Tibial artery (tissue), 4 donors: ENCODE measurements at regions not wholly inside any gene's neighbourhood (a gene's known extent, or its start where the extent isn't known, plus 50 kb on each side); places are given as distances from the start of the nearest gene placed in this dataset.

Experiments used
- DNase-seq, 2 donors: peaks; one replicate each; pipeline ENCODE4 v3.0.0-alpha.2; 2019
- H3K27ac ChIP-seq, 2 donors: fragments of 200-600 bp; sonication (generic) in 1 of 2; 1 replicate in 1 of 2; 2 replicates in 1 of 2; pipeline ENCODE4 v1.5.1; 2018 to 2019; ENCODE audit warnings: mild to moderate bottlenecking in 1 of 2
- H3K27me3 ChIP-seq, 2 donors: fragments of 200-600 bp; sonication (generic) in 1 of 2; one replicate each; pipeline versions ENCODE4 v1.5.1 to v1.6.0; 2016 to 2019
- H3K36me3 ChIP-seq, 3 donors: fragments of 200-600 bp; sonication (generic) in 2 of 3; one replicate each; pipeline ENCODE4 v1.5.1; 2016 to 2019; ENCODE audit warnings: mild to moderate bottlenecking in 2 of 3
- H3K4me1 ChIP-seq, 4 donors: fragments of 200-600 bp; sonication (generic) in 2 of 4; 1 replicate in 3 of 4; 2 replicates in 1 of 4; pipeline ENCODE4 v1.5.1; 2016 to 2019
- H3K4me3 ChIP-seq, 2 donors: fragments of 200-600 bp; sonication (generic) in 1 of 2; 1 replicate in 1 of 2; 2 replicates in 1 of 2; pipeline ENCODE4 v1.5.1; 2018 to 2019; ENCODE audit warnings: mild to moderate bottlenecking in 2 of 2
- H3K9me3 ChIP-seq, 3 donors: fragments of 200-600 bp; sonication (generic) in 1 of 3; one replicate each; pipeline ENCODE4 v1.5.1; 2016 to 2019
- CTCF ChIP-seq, 2 experiments: fragments of 200-600 bp in 1 of 2; fragments of 450-650 bp in 1 of 2; IDR thresholded peaks; one replicate each; pipeline ENCODE4 v1.5.1; 2017 to 2019; ENCODE audit warnings: antibody characterized with exemption in 2 of 2, mild to moderate bottlenecking in 1 of 2, moderate library complexity in 1 of 2
- intact Hi-C: fragments of 100-400 bp; cut with DNase I; formaldehyde crosslinking; loops from one replicate; pipeline ENCODE4 v1.15.0; 2023; ENCODE audit warnings: low total_unique reads

DNA sequence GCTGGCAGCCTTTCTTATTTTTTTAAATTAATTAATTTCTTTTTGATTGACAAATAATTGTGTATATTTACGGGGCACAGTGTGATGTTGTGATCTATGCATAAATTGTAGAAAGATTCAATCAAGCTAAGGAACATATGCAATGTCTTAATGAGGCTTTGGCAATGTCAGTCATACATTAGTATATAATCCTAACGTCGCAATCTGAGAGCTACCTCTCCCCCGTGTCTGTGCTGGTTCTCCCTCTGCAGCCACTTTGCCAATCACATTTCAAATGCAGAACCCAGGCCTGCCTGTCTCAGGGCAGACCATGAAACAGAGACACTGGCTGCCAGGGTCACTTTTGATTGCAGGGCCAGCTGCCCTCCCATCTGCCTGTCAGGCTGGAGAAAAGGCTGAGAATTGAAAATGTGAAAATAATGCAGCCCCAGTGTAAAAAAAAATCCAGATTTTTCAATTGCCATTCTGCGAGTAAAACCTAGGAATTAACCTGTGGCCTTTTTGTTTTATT lies 56.3 kb downstream of the SLC24A2 start:
- no peaks in the 10 kb centered on the region for H3K4me1 ChIP-seq
- no peaks in the 10 kb centered on the region for H3K36me3 ChIP-seq
- no peaks in the 10 kb centered on the region for H3K9me3 ChIP-seq
- DNase-seq, result no peak
- no peak for TF ChIP-seq CTCF (IDR thresholded peaks at IDR 0.05)
- intact Hi-C loops, result no loop called here
- H3K4me3 ChIP-seq, result no peak overlapping the region
- no peak overlapping the region for H3K27ac ChIP-seq
- no peaks in the 10 kb centered on the region for H3K27me3 ChIP-seq

DNA sequence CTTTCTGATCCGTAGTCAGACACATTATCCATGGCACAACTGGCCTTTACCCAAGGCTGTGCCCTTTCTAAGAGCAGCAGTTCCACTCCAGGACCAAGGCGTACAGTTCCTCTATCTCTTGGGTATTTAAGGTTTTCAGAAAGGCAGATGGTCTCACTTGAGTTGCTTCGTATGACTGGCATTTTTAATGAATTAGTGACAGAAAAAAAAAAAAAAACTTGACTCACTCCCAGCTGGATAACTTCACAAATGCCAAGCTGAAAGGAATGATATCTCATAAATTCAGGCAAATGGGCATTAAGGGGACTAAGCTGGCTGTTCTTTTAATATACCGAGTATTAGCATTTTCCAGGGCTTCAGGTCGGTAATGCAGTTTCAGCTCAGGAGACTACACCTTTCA lies 60.7 kb downstream of the SLC24A2 start:
- no peaks in the 10 kb centered on the region for H3K27me3 ChIP-seq
- intact Hi-C loops, result no loop called here
- H3K9me3 ChIP-seq, result no peaks in the 10 kb centered on the region
- no peak overlapping the region for H3K4me3 ChIP-seq
- H3K27ac ChIP-seq, result no peak overlapping the region
- DNase-seq, result no peak
- H3K4me1 ChIP-seq, result no peaks in the 10 kb centered on the region
- TF ChIP-seq CTCF (IDR thresholded peaks at IDR 0.05), result no peak
- H3K36me3 ChIP-seq, result no peaks in the 10 kb centered on the region

- intact Hi-C loops, result no loop called here
- H3K36me3 ChIP-seq, result no peaks in the 10 kb centered on the region
- DNase-seq, result no peak
- no peak for TF ChIP-seq CTCF (IDR thresholded peaks at IDR 0.05)
- H3K27ac ChIP-seq, result no peak overlapping the region
- no peaks in the 10 kb centered on the region for H3K9me3 ChIP-seq
- H3K4me3 ChIP-seq, result no peak overlapping the region
- no peaks in the 10 kb centered on the region for H3K4me1 ChIP-seq
- no peaks in the 10 kb centered on the region for H3K27me3 ChIP-seq
Observed at GRCh38 chr9:19725970-19726369, 62.9 kb downstream of the SLC24A2 start.

GRCh38 chr9:19720377-19720776 lies 68.5 kb downstream of the SLC24A2 start:
- Histone ChIP-seq H3K4me3 (no peak overlapping the region), H3K36me3 (no peaks in the 10 kb centered on the region), H3K27ac (no peak overlapping the region), H3K9me3 (no peaks in the 10 kb centered on the region), H3K4me1 (no peaks in the 10 kb centered on the region), H3K27me3 (no peaks in the 10 kb centered on the region)
- intact Hi-C loops, result no loop called here
- no peak for TF ChIP-seq CTCF (IDR thresholded peaks at IDR 0.05)
- no peak for DNase-seq

DNA sequence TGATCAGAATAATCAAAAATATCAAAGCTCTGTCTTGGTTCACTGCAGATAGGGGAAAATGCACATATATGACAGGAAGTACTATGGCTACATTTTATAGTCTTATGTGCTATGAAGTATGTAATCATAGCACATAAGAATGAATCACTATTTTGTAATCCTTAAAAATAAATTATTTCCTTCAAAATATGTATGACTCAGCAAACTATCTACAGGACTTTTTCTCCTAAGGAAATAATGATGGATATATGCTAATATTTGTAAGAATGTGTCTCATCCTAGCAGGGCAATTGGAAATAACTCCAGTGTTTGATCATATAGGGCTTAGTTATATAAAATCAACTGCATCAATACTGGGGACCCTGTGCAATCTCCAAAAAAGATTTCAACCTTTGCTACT lies 85.1 kb downstream of the SLC24A2 start:
- H3K27ac ChIP-seq, result no peak overlapping the region
- no peaks in the 10 kb centered on the region for H3K9me3 ChIP-seq
- H3K4me3 ChIP-seq, result no peak overlapping the region
- no peaks in the 10 kb centered on the region for H3K27me3 ChIP-seq
- TF ChIP-seq CTCF (IDR thresholded peaks at IDR 0.05), result no peak
- no peak for DNase-seq
- intact Hi-C loops, result no loop called here
- H3K36me3 ChIP-seq, result no peaks in the 10 kb centered on the region
- H3K4me1 ChIP-seq, result no peaks in the 10 kb centered on the region

DNA sequence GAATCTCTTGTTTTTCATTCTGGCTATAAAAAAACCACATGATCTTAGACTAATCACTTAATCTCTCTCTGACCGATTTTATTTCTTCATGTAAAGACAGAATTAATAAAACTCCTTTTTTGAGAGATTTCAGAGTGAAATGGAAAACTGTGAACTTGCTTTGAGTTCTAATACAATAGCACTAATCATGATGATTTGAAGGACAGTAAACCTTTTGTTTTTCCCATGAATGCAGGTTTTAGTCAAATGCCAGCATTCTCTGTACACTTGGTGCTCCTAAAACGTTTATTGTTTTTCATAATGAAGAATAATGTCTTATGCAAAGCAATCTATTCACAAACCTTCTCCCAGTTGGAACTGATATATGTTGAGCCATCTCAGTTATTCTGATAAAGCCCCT lies 86.8 kb downstream of the SLC24A2 start:
- H3K4me3 ChIP-seq, result no peak overlapping the region
- intact Hi-C loops, result no loop called here
- H3K36me3 ChIP-seq, result no peaks in the 10 kb centered on the region
- no peaks in the 10 kb centered on the region for H3K4me1 ChIP-seq
- no peak for TF ChIP-seq CTCF (IDR thresholded peaks at IDR 0.05)
- no peaks in the 10 kb centered on the region for H3K9me3 ChIP-seq
- no peaks in the 10 kb centered on the region for H3K27me3 ChIP-seq
- no peak overlapping the region for H3K27ac ChIP-seq
- no peak for DNase-seq
